ENCODE measurements at regions not wholly inside any gene's neighbourhood (a gene's known extent, or its start where the extent isn't known, plus 50 kb on each side); places are given as distances from the start of the nearest gene placed in this dataset.
"Not testable (repeated sequence)": the region's sequence is repeated elsewhere in the genome, so short reads cannot be mapped to it uniquely, and the experiment has no call there.

DNA sequence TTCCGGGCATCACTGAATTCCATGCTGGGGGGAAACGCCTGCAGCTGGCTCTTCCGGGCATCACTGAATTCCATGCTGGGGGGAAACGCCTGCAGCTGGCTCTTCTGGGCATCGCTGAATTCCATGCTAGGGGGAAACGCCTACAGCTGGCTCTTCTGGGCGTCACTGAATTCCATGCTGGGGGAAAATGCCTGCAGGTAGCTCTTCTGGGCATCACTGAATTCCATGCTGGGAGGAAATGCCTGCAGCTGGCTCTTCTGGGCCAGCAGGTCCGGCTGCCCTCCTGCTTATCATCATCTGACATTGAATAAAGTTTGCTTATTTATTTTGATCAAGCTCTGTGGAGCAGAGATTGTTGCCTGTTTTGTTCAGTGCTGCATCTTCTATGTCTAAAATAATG is 355.1 kb downstream of the SMOC2 start:
- DNase-seq, result no peak

DNA sequence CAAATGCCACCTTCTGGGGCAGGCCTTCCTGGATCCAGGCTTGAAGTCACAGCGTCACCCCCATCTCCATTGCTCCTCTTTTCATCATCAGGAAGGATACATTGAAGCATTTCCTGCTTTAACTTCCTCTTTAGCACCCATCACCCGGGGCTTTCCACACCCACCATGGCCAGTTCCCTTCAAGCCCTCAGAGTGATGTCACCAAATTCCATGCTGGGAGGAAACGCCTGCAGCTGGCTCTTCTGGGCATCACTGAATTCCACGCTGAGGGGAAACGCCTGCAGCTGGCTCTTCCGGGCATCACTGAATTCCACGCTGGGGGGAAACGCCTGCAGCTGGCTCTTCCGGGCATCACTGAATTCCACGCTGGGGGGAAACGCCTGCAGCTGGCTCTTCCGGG is 354.6 kb downstream of the SMOC2 start:
- DNase-seq, result not testable (repeated sequence)

DNA sequence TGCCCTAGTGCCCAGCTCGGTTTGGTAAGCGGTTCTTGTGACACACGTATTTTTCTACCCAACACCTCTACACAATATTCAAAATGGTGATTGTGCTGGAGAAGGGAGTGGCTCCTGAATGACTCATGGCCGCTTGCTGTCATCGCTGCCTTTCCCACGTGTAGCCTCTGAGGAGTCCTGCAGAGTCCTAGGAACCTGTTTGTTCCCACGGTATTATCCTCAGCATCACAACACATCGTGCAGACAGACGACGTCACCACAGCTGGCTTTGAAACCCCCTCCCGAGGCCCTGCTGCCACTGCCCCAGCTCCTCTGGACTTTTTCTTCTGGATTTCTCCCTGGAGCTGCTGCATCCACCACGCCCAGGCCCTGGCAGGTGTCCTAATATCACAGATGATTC is 353.5 kb downstream of the SMOC2 start:
- DNase-seq, result no peak

DNA sequence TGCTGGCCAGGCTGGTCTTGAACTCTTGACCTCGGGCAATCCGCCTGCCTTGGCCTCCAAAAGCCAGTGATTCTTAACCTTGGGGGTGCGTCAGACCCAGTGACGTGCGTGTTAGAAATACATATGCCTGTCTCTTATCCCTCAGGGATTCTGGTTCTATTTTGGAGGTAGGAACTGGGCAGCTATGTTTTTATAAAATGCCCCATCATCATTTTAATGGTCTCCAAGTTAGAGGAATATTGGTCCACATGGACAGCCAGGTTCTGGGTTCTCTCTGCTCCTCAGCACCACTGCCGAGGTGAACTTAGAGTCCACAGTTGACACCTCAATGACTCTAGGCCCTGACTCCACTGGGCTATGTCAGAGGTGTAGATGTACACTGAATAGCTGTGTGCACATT is 352.7 kb downstream of the SMOC2 start:
- no peak for DNase-seq

DNA sequence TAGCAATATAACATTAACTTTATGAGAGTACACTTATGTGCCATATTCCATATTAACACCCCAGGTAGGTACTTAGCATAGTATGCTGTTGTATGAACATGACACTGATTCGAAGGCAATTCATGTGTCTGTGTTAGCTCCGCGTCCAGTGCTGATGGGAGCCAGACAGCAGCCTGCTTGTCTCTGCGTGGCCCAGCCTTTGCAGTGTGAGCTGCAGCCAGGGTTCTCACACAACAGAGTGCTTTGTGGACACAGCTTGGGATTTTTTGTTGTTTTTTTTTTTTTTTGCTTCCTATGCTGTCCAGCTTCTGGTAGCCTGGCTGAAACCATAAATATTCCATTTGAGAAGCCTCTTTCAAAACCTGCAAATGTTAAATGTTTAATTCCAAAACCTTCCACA is 350.9 kb downstream of the SMOC2 start:
- DNase-seq, result no peak

DNA sequence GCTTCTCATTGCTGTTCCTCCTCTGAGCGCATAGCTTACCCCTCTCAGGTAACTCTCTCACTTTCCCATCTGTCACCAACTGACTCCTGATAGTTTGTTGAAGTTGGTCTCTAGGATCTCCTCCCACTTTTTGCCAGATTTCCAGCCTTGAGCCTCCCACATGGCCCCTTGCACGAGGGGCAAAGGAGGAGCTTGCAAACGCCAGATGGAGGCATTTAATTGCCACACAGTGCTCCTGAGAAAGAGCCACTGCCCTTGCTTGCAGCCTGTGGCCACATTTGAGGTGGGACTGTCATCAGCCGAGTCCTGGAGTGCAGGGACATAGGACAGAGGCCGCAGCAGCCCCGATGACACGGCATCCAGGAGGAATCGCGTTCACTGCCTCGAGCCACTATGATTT is 348.7 kb downstream of the SMOC2 start:
- DNase-seq, result no peak

DNA sequence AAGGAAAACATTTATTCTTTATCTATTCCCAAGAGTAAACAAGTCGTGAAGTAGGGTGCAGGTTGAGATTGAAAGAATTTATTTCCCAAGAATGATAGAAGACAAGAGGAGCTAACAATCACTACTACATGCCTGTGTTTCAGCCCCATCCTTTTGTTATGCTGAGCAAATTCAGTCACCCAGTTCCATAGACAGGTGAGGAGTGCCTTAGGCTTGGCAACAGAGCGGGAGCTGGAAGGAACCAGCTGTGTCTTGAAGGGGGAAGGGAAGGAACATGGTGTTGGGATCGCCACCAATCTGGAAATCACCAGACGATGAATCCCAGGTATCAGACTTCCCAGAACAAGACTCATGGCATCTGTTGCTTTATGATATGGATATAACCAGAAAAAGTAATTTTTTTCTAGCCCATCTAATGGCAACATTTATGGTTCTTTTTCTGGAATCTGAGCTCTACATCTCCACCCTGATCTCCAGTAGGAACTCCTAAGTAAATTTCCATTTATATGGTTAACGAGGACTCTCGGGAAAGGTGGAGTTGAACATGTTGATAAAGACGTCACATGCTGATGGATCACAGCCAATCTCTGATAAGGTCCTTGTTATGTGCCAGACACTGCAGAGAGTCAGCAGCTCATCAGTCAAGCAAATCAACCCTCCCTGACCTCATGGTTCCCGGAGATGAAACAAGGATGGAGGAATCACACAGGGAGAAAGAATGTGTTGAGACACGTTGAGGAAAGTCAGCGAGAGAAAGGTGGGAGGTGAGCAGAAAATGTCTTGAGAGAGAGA is 344.9 kb downstream of the SMOC2 start:
- no peak for DNase-seq

DNA sequence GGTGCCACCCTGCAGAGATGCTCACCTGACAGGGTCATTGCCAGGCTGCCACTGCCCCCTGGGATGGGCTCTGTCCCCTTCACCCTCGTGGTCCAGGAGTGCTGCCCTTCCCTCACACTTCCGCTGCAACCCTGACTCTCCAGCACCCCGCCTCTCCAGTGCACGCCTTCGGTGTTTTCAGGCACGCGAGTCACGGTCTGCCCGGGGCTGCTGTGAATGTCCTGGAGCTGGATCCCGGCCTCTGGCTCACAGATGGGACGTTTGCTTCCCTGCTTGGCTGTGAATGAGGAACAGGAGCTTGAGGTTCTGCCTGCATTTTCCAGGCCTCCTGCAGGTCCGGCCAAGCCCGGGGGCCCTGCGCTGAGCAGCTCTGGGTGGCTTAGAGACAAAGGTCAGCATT is 343.4 kb downstream of the SMOC2 start:
- no peak for DNase-seq

DNA sequence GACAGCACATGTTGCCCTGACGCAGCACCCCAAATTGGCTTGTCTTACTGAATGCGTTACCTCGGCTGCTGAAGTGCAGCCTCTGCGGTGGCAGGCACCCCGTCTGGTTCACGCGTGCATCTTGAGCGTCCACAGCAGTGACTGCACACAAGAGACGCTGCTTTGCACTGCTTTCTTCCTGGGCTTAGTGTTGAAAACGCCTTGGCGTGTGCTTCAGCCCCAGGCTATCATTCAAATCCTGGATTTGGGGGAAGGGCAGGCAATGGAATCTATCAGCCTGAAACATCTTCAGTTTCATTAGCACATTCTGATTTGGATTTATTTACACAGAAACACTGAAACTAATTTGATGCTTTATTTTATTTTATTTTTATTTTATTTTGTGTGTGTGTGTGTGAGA is 342.7 kb downstream of the SMOC2 start:
- DNase-seq, result no peak

DNA sequence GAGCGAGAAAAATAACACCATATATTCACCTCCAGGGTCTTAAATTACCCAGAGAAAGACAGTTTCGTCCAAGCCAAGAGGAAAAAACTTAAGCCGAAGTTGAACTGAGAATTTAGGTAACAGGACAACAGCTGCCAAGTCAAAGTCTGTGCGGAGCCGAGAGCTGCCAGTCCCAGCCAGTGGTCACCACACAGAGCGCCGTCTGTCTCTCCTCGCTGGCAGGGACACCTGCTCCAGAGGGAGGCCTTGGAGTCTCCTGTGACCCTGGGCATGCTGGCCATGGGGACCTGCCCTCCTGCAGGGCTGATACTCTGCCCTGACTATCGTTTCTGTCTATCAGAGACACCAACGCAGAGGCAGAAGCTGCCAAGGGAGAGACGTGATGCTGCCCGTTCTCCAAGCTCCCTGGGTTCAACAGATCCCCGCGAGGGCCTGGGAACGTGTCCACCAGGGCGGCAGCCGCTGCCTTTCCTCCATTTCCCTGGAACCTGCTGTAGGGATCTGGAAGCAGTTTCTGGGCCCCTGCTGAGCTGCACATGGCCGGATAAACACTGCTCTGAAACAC is 341.3 kb downstream of the SMOC2 start:
- DNase-seq, result no peak

DNA sequence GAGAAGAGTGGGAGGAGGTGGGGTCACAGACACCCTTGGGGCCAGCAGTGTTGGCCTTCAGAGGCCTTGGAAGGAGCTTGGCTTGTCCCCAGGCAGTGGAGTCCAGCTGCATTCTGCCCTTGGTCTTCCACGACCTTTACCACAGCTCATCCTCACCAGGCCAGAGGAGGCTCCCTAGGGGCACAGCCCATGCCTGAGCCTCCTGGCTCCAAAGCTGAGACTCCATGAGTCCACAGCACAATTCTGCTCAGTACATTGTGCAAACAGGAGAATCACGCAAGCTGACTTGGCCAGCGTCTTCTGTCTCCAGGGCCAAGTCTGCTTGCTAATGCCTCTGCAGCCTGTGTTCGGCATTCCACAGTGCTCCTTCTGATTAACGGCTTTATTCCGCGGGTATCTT is 337.2 kb downstream of the SMOC2 start:
- DNase-seq, result no peak

DNA sequence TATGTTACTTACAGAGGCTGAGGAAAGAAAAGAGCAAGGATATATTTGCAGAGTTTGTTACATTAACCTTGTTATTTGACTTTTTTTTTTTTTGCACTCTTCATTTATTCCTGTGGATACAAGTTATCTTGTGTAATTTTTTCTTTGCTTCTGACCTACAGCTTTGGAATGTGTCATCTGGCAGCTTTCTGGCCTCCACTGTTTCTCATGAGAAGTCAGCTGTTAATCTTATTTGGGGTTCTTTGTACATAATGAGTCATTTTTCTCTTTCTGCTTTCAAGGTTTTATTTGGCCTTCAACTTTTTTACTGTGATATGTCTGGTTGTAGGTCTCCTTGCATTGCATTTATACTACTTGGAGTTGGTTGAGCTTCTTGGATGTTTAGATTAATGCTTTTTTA is 333.4 kb downstream of the SMOC2 start:
- DNase-seq, result no peak

DNA sequence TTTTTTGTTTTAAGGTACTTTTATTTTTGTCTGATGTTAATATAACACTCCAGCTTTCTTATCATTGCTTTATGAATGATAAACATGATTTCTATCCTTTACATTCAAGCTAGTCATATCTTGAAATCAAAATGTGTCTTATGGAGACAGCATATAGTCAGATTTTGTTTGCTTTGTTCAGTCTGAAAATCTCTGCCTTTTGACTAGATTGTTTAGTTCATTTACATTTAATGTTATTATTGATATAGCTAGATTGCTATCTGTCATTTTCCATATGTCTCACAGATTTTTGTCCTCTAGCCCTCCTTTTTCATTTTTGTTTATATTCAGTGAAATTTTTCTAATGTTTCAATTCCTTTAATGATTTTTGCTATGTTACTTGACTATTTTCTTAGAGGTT is 332.8 kb downstream of the SMOC2 start:
- DNase-seq, result no peak

DNA sequence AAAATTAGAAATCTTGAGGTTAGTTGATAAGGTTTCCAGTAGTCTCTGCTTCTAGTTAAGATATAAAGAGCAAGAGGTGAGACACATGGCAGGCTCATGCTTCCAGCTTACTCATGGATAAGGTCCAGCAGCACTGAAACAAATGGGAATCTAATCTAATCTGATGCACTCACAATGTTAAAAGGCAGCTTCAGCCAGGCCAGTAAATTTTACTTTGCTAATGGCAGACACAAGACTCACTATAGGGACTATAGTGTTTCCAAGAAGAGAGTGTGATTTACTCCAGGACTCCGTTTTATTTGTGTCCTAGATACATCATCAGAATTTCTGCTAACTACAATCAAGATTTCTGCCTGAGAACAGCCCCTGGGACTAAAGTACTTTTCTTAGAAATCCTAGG is 324.8 kb downstream of the SMOC2 start:
- DNase-seq, result no peak

DNA sequence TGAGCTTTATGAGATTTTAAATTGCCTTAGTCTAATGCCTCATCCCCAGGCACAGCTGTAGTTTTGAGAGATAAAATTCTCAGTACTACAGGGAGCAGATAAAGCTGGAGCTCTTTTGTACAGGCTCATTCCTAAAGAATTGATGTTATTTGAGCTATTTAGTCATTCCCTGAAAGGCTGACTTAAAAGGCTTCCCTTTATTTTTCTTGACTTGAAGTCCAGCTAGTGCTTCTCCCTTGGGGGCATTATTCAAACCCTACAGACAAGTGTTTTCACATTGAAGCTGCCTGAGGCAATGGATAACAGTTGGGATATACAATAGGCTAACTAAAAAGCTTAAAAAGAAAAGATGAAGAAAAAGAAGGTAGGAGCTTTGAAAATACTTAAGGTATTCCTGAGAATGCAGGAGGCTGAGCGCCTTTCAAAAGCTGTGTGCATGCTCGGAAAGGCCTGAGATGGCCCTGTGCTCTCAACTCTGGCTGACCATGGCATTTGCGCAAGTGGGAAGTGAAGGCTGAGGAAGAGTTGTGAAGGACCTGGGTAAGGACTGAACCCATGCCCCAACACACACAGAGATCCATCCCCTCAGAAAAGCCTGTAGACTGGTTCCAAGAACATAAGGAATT is 315.1 kb downstream of the SMOC2 start:
- DNase-seq, result no peak

DNA sequence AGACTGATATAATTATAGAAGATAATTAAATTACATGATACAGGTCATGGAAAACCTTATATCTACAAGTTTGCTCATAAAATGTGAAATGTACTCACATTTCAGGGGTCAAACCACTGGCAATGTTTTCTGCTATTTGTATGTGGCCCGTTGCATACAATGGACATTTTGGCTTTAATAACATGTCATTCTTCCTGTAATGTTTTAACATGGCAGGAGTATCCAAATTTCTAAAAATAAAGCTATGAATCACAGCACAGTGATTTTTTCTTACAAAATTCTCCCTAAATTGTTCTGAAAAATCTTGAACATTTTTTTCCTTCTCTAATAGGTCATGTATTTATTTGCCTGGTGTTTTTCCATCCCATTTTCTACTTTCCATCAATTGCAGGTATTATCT is 305.7 kb downstream of the SMOC2 start:
- DNase-seq, result no peak

DNA sequence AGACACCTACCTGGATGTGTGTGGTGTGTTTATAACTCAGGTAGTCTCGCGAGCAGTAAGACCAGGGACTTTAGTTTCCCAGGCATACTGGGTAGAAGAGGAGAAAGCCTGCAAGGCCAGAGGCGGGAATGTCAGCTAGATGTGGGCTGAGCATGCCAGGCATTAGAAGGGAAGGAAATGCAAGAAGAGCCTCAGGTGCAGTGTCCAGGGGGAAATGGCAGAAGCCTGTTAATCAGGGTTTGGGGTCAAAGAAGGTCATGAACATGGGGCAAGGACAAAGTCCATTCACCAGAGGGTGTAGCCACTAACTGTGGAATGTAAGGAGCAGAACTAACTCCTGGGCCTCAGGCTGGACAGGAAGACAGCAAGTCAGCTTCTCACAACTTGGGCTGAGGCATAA is 305.0 kb downstream of the SMOC2 start:
- DNase-seq, result no peak

DNA sequence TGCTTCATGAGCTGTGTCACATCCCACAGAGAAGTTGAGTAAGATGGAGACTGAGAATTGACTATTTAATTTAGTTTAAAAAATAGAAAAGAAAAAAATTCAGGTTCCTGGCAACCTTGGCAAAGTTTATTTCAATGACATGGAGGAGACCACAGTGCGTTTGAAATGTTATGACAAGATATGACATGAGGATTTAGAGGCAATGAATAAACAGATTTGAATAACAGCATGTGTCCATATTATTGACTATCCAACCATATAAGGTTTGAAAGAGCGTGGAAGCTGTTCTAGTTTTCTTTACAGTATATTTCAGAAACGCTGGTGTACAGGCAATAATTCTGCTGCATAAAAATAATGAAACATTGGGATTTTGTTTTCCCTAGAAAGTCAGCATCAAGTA is 303.9 kb downstream of the SMOC2 start:
- DNase-seq, result no peak

DNA sequence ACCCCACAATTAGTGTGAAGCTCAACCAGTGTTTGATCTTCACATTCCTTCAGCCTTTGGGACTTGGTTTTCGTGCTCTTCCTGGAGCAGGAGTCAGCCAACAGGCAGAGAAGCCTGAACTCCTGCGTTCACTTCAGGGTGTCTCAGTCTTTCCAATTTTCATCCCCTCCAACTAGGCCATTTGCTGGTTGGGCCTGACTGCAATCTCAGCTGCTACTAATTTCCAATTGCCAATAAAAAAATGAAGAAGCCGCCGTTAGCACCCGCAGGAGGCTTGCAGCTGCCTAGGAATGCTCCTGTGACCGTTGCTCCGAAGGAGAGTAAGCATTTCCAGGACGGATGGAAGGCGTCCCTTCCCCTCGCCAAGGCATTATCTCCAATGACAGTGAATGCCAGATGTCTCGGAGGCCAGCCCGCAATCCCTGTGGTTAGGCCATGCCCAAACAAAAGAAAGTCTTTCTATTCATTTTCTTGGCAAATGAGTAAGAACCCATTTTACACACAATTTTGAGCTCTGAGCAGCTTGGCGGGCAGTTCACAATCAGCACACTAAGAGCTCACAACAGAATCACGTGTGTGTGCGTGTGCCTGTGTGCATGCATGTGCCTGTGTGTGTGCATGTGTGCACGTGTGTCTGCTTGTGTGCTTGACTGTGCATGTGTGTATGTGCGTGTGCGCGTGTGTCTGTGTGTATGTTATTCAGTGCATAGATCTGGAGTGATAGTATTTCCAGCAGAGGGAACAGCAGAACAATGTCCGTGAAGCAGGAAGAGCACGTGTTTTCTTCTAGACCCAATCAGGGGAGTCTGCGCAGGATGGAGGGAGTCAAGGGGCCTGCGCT is 301.2 kb downstream of the SMOC2 start:
- DNase-seq, result no peak

DNA sequence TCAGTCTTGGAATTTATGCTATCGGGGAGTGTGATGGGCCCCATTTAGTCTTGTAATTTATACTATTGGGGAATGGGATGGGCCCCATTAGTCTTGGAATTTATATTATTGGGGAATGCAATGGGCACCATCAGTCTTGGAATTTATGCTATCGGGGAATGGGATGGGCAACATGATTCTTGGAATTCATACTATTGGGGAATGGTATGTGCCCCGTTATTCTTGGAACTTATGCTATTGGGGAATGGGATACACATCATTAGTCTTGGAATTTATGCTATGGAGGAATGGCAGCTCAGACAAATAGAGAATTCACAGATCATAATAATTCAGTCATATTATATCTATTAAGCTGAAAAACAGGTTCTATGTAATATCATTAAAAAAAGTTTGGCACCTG is 300.3 kb downstream of the SMOC2 start:
- DNase-seq, result no peak

DNA sequence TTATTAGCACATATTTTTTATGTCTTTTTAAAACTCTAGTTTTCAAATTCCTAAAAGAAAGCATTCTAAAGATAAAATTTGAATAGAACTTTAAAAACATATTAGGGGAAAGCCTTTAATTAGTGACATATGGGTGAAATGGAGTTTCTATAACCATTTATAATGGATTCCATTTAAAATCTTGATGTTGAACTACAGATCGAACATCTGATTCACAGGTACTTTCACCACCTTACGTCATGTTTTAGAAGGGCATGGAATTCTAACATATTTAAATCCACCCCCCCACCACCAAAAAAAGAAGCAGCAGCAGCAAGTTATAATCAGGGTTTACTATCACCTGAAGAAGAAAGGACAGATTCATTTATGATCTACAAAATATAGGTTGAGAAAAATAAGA is 298.4 kb downstream of the SMOC2 start:
- no peak for DNase-seq

DNA sequence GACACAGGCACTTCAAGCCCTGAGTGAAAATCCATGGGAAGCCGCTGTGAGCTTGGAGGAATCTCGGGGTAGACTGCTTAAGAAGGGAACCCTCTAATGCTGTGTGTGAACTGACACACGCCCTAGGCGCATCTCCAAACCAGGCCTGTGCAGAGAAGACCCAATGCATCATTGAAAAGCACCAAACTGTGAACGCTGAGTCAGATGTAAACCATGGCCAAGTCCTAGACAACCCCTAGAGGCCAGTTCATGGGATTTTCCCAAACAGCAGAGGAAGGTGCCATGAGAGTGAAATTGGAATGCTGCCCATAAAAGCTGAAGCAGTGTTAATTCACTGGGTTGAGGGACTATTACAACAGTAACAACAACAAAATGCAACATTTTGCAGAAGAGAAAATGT is 296.5 kb downstream of the SMOC2 start:
- DNase-seq, result no peak

DNA sequence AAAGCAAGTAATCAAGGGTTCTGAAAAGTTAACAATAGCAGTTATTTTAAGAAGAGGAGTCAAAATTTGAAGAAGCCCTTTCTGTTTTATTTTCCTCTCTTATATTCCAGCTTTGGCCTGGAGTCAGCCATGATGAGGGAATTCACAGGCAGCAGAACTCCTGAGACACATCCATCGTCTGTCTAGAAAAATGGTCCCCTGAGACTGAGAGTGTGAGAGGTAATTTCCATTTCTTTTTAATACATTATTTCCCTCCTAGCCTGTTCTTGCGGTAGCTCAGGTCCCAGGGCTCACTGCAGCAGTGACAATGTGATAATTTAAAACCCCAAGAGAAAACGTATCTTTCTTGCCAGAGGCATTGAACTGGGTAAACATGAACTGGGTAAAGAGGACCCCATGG is 296.0 kb downstream of the SMOC2 start:
- DNase-seq, result no peak

DNA sequence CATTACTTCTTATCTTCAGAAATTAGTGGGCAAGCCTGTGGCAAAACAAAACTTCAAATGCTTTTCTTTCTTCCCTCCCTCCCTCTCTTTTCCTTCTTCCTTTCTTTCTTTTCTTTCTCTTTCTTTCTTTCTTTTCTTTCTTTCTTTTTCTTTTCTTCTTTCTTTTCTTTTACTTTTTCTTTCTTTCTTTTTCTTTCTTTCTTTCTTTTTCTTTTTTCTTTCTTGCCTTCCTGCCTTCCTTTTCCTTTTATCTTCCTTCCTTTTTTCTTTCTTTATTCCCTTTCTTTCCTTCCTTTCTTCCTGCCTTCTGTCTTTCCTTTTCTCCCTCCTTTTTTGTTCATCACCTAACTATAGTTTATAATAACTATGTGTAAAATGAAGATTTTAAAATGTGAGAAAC is 295.1 kb downstream of the SMOC2 start:
- DNase-seq, result no peak

Data from NCI-H2107 (cell line).